ENCODE measurements at regions not wholly inside any gene's neighbourhood (a gene's known extent, or its start where the extent isn't known, plus 50 kb on each side); places are given as distances from the start of the nearest gene placed in this dataset.

GRCh38 chr5:173535166-173535975 lies 81.1 kb downstream of the BOD1 start:
- Histone ChIP-seq H3K4me2 (no peak overlapping the region), H3K9me2 (no peaks in the 10 kb centered on the region), H3K9me3 (no peaks in the 10 kb centered on the region), H3K79me2 (ENCODE audit: insufficient read depth) (no peaks in the 10 kb centered on the region), H3K27ac (ENCODE audit: low read depth in 2 of 2, low read length in 1 of 2) (no peak overlapping the region), H3K4me3 (ENCODE audit: low read depth in 2 of 2, low read length in 1 of 2) (no peak overlapping the region), H2AFZ (ENCODE audit: low read depth) (no peak overlapping the region), H3K9ac (no peak overlapping the region), H3K36me3 (replicated peaks in 1 of 2; ENCODE audit: control insufficient read depth in 1 of 2, insufficient read depth in 2 of 2, low read length in 1 of 2) (no peaks in the 10 kb centered on the region), H3K4me1 (ENCODE audit: control insufficient read depth in 1 of 2, insufficient read depth in 2 of 2, low read depth in 1 of 2, low read length in 1 of 2) (no peaks in the 10 kb centered on the region), H4K20me1 (ENCODE audit: insufficient read depth) (no peaks in the 10 kb centered on the region), H3F3A (replicated peaks; ENCODE audit: insufficient read depth) (no peaks in the 10 kb centered on the region), H3K27me3 (ENCODE audit: insufficient read depth) (no peaks in the 10 kb centered on the region)
- no peak for DNase-seq
- whole genome bisulfite sequencing (ENCODE audit: low lambda C conversion rate), result 8% methylated on average over 1 of the region's 1 CpG
- TF ChIP-seq NFIC (IDR thresholded peaks at IDR 0.05; ENCODE audit: borderline replicate concordance) (no peak), RFX5 (IDR thresholded peaks at IDR 0.05; ENCODE audit: low read length) (no peak), JUND (IDR thresholded peaks at IDR 0.05) (no peak), MXI1 (IDR thresholded peaks at IDR 0.05; ENCODE audit: low read depth, low read length) (no peak), TEAD4 (IDR thresholded peaks at IDR 0.05; ENCODE audit: borderline replicate concordance, insufficient read depth) (no peak), EZH2phosphoT487 (IDR thresholded peaks at IDR 0.05; ENCODE audit: borderline replicate concordance, low read depth) (no peak), GATA2 (CRISPR knock-in tag; IDR thresholded peaks at IDR 0.05) (no peak), FOXJ3 (CRISPR knock-in tag; IDR thresholded peaks at IDR 0.05) (no peak), CHD2 (IDR thresholded peaks at IDR 0.05; ENCODE audit: low read length, partially characterized antibody) (no peak), MAX (IDR thresholded peaks at IDR 0.05; ENCODE audit: low read depth) (no peak), NRF1 (IDR thresholded peaks at IDR 0.05; ENCODE audit: low read depth, low read length) (no peak), RCOR1 (IDR thresholded peaks at IDR 0.05; ENCODE audit: low read length) (no peak), TAF1 (IDR thresholded peaks at IDR 0.05; ENCODE audit: borderline replicate concordance, low read depth, low read length) (no peak)
- ChIA-PET POLR2A (no interaction called here), CTCF (no interaction called here)

- no peaks in the 10 kb centered on the region for H3K79me2 ChIP-seq (ENCODE audit: insufficient read depth)
- no peaks in the 10 kb centered on the region for H3K9me2 ChIP-seq
- no peaks in the 10 kb centered on the region for H3K9me3 ChIP-seq
- no peak overlapping the region for H3K4me3 ChIP-seq (ENCODE audit: low read depth in 2 of 2, low read length in 1 of 2)
- POLR2A ChIA-PET, result no interaction called here
- no peaks in the 10 kb centered on the region for H3K4me1 ChIP-seq (ENCODE audit: control insufficient read depth in 1 of 2, insufficient read depth in 2 of 2, low read depth in 1 of 2, low read length in 1 of 2)
- 58% methylated on average over 2 of the region's 2 CpGs for WGBS (ENCODE audit: low lambda C conversion rate)
- CTCF ChIA-PET, result no interaction called here
- no peaks in the 10 kb centered on the region for H4K20me1 ChIP-seq (ENCODE audit: insufficient read depth)
- no peaks in the 10 kb centered on the region for H3F3A ChIP-seq (replicated peaks; ENCODE audit: insufficient read depth)
- H2AFZ ChIP-seq (ENCODE audit: low read depth), result no peak overlapping the region
- no peaks in the 10 kb centered on the region for H3K36me3 ChIP-seq (replicated peaks in 1 of 2; ENCODE audit: control insufficient read depth in 1 of 2, insufficient read depth in 2 of 2, low read length in 1 of 2)
- H3K27ac ChIP-seq (ENCODE audit: low read depth in 2 of 2, low read length in 1 of 2), result no peak overlapping the region
- H3K27me3 ChIP-seq (ENCODE audit: insufficient read depth), result no peaks in the 10 kb centered on the region
- no peak overlapping the region for H3K9ac ChIP-seq
- DNase-seq, result no peak
- no peak overlapping the region for H3K4me2 ChIP-seq
- TF ChIP-seq USF1 (IDR thresholded peaks at IDR 0.05; ENCODE audit: borderline replicate concordance, low read depth) (no peak), TAF1 (IDR thresholded peaks at IDR 0.05; ENCODE audit: borderline replicate concordance, low read depth, low read length) (no peak), CHD2 (IDR thresholded peaks at IDR 0.05; ENCODE audit: low read length, partially characterized antibody) (no peak), MEF2A (IDR thresholded peaks at IDR 0.05; ENCODE audit: borderline replicate concordance, low read depth) (no peak), MXI1 (IDR thresholded peaks at IDR 0.05; ENCODE audit: low read depth, low read length) (no peak), SIN3A (IDR thresholded peaks at IDR 0.05; ENCODE audit: borderline replicate concordance, low read depth, low read length) (no peak), GABPA (IDR thresholded peaks at IDR 0.05; ENCODE audit: low read depth) (no peak), JUND (IDR thresholded peaks at IDR 0.05) (no peak), ELF1 (IDR thresholded peaks at IDR 0.05) (no peak), SMC3 (IDR thresholded peaks at IDR 0.05; ENCODE audit: low read depth, low read length) (no peak), USF2 (IDR thresholded peaks at IDR 0.05; ENCODE audit: borderline replicate concordance, low read depth, low read length) (no peak), NRF1 (IDR thresholded peaks at IDR 0.05; ENCODE audit: low read depth, low read length) (no peak), TEAD4 (IDR thresholded peaks at IDR 0.05; ENCODE audit: borderline replicate concordance, insufficient read depth) (no peak), RXRA (IDR thresholded peaks at IDR 0.05; ENCODE audit: borderline replicate concordance, low read depth) (no peak)
These were observed 81.8 kb downstream of the BOD1 start for GRCh38 chr5:173534664-173535063.
